GM12892 (cell line): ENCODE measurements at regions not wholly inside any gene's neighbourhood (a gene's known extent, or its start where the extent isn't known, plus 50 kb on each side); places are given as distances from the start of the nearest gene placed in this dataset.

Experiments used
- DNase-seq: peaks from one replicate; pipeline ENCODE4 v3.0.0; 2011; ENCODE audit not compliant: insufficient read length
- FAIRE-seq: peaks from 2 replicates; lab custom pipeline; 2011; peaks lifted over from hg19 to GRCh38; lab: Jason Lieb, UNC
- POLR2A ChIP-seq: IDR thresholded peaks from 2 replicates; pipeline ENCODE4 v1.6.1; 2011; ENCODE audit warnings: low read depth, low read length, control low read depth
- POLR2AphosphoS5 ChIP-seq: IDR thresholded peaks from 2 replicates; pipeline ENCODE4 v1.6.1; 2011; ENCODE audit warnings: low read depth, low read length, control low read depth
- TAF1 ChIP-seq: IDR thresholded peaks from 2 replicates; pipeline ENCODE4 v1.6.1; 2011; ENCODE audit warnings: low read depth, mild to moderate bottlenecking, control low read depth, low read length, borderline replicate concordance

- TF ChIP-seq POLR2AphosphoS5 (no peak), TAF1 (no peak), POLR2A (no peak)
- DNase-seq = no peak
- FAIRE-seq = no peak
These were observed 55.5 kb upstream of the ST6GAL2 start for GRCh38 chr2:106941372-106941993.

- no peak for FAIRE-seq
- no peak for TF ChIP-seq TAF1
- no peak for TF ChIP-seq POLR2AphosphoS5
These were observed 57.7 kb upstream of the ST6GAL2 start for GRCh38 chr2:106943468-106944200.

DNA sequence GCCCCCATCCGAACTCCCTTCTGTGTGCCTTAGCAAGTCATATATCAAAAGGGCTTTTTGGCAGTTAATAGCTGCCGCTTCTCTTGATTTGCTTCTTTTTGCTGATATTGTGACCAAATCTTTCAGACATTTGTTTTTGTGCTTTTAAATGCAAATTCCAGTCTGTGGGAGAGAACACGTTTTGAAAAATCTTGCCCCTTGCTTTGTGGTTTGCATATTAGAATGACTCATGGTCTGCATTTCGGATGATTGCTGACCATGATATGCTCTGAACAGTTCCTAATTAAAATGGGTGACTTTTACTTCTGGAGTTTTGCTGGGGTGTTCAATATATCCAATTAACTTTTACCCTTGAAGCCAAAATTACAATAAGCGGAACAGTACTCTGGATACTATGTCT, 58.2 kb upstream of the ST6GAL2 start:
- TF ChIP-seq POLR2AphosphoS5 (no peak), TAF1 (no peak), POLR2A (no peak)
- DNase-seq (no peak), FAIRE-seq (no peak)

More at GRCh38 chr2:106943468-106944200, 57.7 kb upstream of the ST6GAL2 start:
- no peak for DNase-seq

DNA sequence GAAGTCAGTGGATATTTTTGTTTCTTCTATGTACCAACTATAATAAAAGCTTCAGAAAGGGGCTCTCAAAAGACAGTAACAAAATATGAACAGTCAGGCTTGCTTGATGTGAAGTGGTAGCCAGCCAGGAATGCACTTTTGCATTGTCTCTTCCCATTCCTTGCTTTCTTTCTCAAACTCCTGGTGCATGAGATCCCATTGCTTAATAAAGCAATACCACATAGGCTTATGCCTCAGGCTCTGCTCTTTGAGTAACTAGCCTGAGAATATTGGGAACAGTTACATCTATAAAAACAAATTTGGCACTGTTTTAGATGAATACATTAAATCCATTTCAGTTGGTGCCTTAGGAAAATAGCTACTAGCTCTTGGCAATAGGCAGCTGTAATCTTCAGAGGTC, 62.6 kb upstream of the ST6GAL2 start:
- FAIRE-seq (no peak), DNase-seq (no peak)
- TF ChIP-seq TAF1 (no peak), POLR2A (no peak), POLR2AphosphoS5 (no peak)

- DNase-seq = no peak
- FAIRE-seq = no peak
- no peak for TF ChIP-seq POLR2A
- no peak for TF ChIP-seq POLR2AphosphoS5
- no peak for TF ChIP-seq TAF1
These were observed 67.3 kb upstream of the ST6GAL2 start for GRCh38 chr2:106953236-106953635.

GRCh38 chr2:106953779-106954178, 67.8 kb upstream of the ST6GAL2 start:
- no peak for FAIRE-seq
- no peak for DNase-seq
- TF ChIP-seq TAF1 = no peak
- TF ChIP-seq POLR2A = no peak
- no peak for TF ChIP-seq POLR2AphosphoS5

GRCh38 chr2:106954304-106954703, 68.3 kb upstream of the ST6GAL2 start:
- TF ChIP-seq TAF1 (no peak), POLR2A (no peak)
- DNase-seq (no peak), FAIRE-seq (no peak)

DNA sequence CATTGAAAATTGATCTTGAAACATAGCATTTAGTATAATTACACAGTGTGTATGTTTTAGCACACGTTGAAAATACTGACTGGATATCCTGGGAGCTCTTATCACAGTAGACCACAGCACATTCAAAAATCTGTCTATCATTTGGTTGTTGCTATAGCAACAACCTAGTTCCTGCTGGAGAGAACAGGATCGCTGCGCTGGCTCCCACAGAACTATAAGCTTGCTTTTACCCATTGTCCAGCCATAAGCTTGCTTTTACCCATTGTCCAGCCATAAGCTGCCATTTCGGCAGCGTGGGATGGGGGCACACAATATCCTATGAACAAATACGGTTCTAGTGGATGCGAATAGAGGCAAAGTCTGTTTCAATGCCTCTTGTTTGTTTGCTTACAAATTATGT, 70.4 kb upstream of the ST6GAL2 start:
- FAIRE-seq (no peak), DNase-seq (no peak)
- TF ChIP-seq POLR2AphosphoS5 = no peak
- no peak for TF ChIP-seq POLR2A
- no peak for TF ChIP-seq TAF1

GRCh38 chr2:106956879-106957278, 70.9 kb upstream of the ST6GAL2 start:
- FAIRE-seq = no peak
- no peak for TF ChIP-seq POLR2A
- no peak for TF ChIP-seq TAF1
- no peak for TF ChIP-seq POLR2AphosphoS5
- DNase-seq = no peak

DNA sequence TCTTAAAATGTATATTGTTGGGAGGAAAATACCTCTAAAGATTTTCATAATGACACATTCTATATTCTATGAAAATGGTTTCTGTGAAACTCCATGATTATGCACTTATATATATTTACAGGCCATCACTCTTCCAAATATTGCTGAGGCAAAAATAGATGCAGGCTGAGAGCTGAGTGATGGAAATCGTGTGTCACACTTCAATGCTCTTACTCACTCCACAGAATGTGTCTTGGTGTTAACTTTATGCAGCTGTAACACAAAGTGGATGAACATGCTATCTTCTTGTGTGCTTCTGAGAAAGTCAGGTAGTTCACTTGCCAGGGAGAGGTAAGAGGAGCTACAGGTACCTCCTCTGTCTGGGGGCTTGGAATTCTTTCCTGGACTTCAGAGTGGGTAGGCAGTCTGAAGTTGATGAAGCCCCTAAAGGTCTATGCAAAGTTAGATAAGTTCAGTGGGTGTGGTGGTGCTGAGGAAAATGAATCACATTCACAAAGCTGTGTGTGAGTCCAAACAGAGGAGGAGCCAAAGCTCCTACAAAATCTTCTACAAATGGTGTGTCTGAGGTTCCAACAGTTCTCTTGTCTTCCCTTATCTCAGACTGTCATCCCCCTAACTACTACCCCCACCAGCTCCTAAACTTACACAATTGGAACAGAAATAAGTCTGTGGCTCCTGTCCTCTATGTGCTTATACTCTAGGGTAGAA, 74.2 kb upstream of the ST6GAL2 start:
- DNase-seq (no peak), FAIRE-seq (no peak)
- no peak for TF ChIP-seq POLR2AphosphoS5
- no peak for TF ChIP-seq TAF1
- TF ChIP-seq POLR2A = no peak

GRCh38 chr2:106960683-106961161, 74.8 kb upstream of the ST6GAL2 start:
- DNase-seq = no peak
- FAIRE-seq = no peak
- TF ChIP-seq POLR2AphosphoS5 (no peak), POLR2A (no peak), TAF1 (no peak)

DNA sequence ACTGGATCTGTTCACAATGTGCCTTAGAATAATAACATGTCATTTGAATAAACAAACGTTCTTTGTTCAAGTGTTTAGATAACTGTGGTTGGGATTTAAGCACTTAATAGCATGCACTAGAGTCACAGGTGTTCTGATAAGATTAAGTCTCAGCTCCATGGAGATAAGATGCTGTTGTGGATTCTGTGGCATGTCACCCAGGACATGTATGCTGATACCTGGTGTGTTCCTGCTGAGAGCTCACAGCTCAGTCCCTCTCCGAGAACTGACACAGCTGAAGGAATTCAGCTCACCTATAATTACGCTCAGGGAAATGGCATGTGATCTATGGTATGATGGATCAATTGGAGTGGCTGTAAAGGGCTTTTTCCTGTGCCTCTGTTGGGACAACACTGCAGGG, 75.4 kb upstream of the ST6GAL2 start:
- FAIRE-seq = no peak

More for the DNA sequence above, 75.4 kb upstream of the ST6GAL2 start:
- no peak for TF ChIP-seq POLR2A
- no peak for TF ChIP-seq TAF1
- no peak for TF ChIP-seq POLR2AphosphoS5
- no peak for DNase-seq
